Natural killer cell (primary cell): ENCODE measurements at regions not wholly inside any gene's neighbourhood (a gene's known extent, or its start where the extent isn't known, plus 50 kb on each side); places are given as distances from the start of the nearest gene placed in this dataset.

ENCODE experiments used
- ATAC-seq, 3 donors: fragments of 150-1000 bp in 2 of 3; fragments of 200-7000 bp in 1 of 3; cut with Tn5 transposase; 1 replicate in 1 of 3; 2 replicates in 2 of 3; pipeline ENCODE4 v1.10.0; 2021; ENCODE audit warnings: mild to moderate bottlenecking in 2 of 3, moderate library complexity in 2 of 3
- DNase-seq, 2 donors: peaks; one replicate each; pipeline versions ENCODE4 v3.0.0 to v3.0.0-alpha.2; 2013 to 2021; ENCODE audit warnings: mixed read lengths in 1 of 2
- H3K27ac ChIP-seq: one replicate; pipeline ENCODE4 v1.5.1; 2013; ENCODE audit warnings: mild to moderate bottlenecking, low read length
- H3K27me3 ChIP-seq: one replicate; pipeline ENCODE4 v1.6.1; 2013; ENCODE audit warnings: low read length; ENCODE audit not compliant: control insufficient read depth, insufficient read depth
- H3K36me3 ChIP-seq: one replicate; pipeline ENCODE4 v1.6.1; 2013; ENCODE audit warnings: low read length; ENCODE audit not compliant: control insufficient read depth, insufficient read depth
- H3K4me1 ChIP-seq: one replicate; pipeline ENCODE4 v1.6.1; 2013; ENCODE audit warnings: low read length; ENCODE audit not compliant: control insufficient read depth, insufficient read depth
- H3K4me3 ChIP-seq: one replicate; pipeline ENCODE4 v1.5.1; 2013; ENCODE audit warnings: low read length
- H3K9me3 ChIP-seq: one replicate; pipeline ENCODE4 v1.6.1; 2013; ENCODE audit warnings: low read length; ENCODE audit not compliant: control insufficient read depth, insufficient read depth
- H3K27ac Mint-ChIP-seq, 2 donors: one replicate each; pipeline ENCODE4 v1.8.0; 2022; ENCODE audit warnings: mild to moderate bottlenecking in 2 of 2, mixed read lengths in 2 of 2, moderate library complexity in 1 of 2
- H3K27me3 Mint-ChIP-seq, 2 donors: one replicate each; pipeline ENCODE4 v1.8.0; 2022; ENCODE audit warnings: low read depth in 2 of 2, mixed read lengths in 2 of 2
- H3K36me3 Mint-ChIP-seq: one replicate; pipeline ENCODE4 v1.8.0; 2022; ENCODE audit warnings: mixed read lengths
- H3K4me1 Mint-ChIP-seq, 2 donors: one replicate each; pipeline ENCODE4 v1.8.0; 2022; ENCODE audit warnings: mixed read lengths in 2 of 2
- H3K4me3 Mint-ChIP-seq: one replicate; pipeline ENCODE4 v1.8.0; 2022; ENCODE audit warnings: mild to moderate bottlenecking, moderate library complexity, mixed read lengths
- H3K9me3 Mint-ChIP-seq, 2 donors: one replicate each; pipeline ENCODE4 v1.8.0; 2022; ENCODE audit warnings: mixed read lengths in 2 of 2
- WGBS: methylation state at CpG from one replicate; pipeline ENCODE4 v1.1.7; 2013; ENCODE audit warnings: missing lambda C conversion rate; ENCODE audit not compliant: insufficient coverage; 5-methylcytosine and 5-hydroxymethylcytosine counted together
- intact Hi-C: fragments of 100-400 bp; cut with micrococcal nuclease; formaldehyde crosslinking; loops from one replicate; pipeline ENCODE4 v1.14.2; 2022
- TF ChIP-seq, protein P1 (sequence below): fragments of 200-600 bp; IDR thresholded peaks from one replicate; pipeline ENCODE4 v1.8.0; 2022; ENCODE audit warnings: antibody characterized with exemption

DNA sequence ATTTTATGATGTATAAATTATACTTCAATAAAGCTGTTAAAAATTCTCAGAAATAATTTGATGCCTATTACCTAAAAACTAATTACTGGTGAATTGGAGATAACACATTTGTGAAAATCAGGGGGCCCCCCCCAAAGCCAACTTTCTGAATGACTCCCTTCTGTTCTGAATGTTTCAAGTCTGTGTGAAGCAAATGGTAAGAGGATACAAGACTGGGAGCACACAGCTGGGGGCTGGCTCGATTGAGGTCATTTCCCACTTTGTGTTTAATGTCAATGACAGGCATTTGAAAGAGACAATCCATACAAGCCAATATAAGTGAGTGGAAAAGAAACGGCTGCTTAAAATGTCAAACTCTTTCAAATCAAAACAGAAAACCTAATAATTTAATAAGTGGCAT, 155.8 kb downstream of the SH2D1A start:
- Histone ChIP-seq H3K27ac (no peak overlapping the region), H3K27me3 (no peaks in the 10 kb centered on the region), H3K9me3 (no peaks in the 10 kb centered on the region), H3K4me3 (no peak overlapping the region), H3K36me3 (no peaks in the 10 kb centered on the region), H3K4me1 (no peaks in the 10 kb centered on the region)
- DNase-seq (no peak), ATAC-seq (no peak)
- intact Hi-C loops, result no loop called here
- Mint-ChIP-seq H3K4me3 (no peak overlapping the region), H3K4me1 (no peaks in the 10 kb centered on the region), H3K9me3 (no peaks in the 10 kb centered on the region), H3K36me3 (no peaks in the 10 kb centered on the region), H3K27me3 (no peaks in the 10 kb centered on the region), H3K27ac (no peak overlapping the region)
- no CpG with 5 or more reads among the region's 2 CpGs for WGBS
- TF ChIP-seq, protein P1, sequence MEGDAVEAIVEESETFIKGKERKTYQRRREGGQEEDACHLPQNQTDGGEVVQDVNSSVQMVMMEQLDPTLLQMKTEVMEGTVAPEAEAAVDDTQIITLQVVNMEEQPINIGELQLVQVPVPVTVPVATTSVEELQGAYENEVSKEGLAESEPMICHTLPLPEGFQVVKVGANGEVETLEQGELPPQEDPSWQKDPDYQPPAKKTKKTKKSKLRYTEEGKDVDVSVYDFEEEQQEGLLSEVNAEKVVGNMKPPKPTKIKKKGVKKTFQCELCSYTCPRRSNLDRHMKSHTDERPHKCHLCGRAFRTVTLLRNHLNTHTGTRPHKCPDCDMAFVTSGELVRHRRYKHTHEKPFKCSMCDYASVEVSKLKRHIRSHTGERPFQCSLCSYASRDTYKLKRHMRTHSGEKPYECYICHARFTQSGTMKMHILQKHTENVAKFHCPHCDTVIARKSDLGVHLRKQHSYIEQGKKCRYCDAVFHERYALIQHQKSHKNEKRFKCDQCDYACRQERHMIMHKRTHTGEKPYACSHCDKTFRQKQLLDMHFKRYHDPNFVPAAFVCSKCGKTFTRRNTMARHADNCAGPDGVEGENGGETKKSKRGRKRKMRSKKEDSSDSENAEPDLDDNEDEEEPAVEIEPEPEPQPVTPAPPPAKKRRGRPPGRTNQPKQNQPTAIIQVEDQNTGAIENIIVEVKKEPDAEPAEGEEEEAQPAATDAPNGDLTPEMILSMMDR, result no peak

DNA sequence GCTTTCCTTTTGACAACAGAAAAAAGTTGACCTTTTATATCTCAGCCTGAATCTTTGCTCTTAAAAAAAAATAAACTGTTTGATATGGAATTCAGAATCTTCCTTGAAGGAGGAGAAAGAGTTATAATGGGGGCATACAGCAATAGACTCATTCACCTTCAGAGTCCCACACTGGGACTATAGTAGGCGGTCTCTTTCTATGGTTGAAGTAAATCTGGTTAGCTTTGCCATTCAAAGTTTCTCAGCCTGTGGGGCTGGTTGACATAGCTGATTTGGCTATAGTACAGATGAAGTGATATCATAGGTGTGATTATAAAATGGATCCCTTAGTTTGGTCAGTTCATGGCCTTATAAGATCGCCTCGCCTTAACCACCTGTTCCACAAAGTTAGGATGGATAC, 156.2 kb downstream of the SH2D1A start:
- intact Hi-C loops, result no loop called here
- H3K9me3 ChIP-seq, result no peaks in the 10 kb centered on the region
- H3K27ac ChIP-seq, result no peak overlapping the region
- H3K4me1 ChIP-seq, result no peaks in the 10 kb centered on the region
- H3K4me3 ChIP-seq, result no peak overlapping the region
- H3K36me3 ChIP-seq, result no peaks in the 10 kb centered on the region
- Mint-ChIP-seq H3K4me3 (no peak overlapping the region), H3K4me1 (no peaks in the 10 kb centered on the region), H3K36me3 (no peaks in the 10 kb centered on the region), H3K27me3 (no peaks in the 10 kb centered on the region), H3K27ac (no peak overlapping the region), H3K9me3 (no peaks in the 10 kb centered on the region)
- TF ChIP-seq, protein P1, result no peak
- WGBS, result no CpG with 5 or more reads among the region's 3 CpGs
- ATAC-seq (no peak), DNase-seq (no peak)
- H3K27me3 ChIP-seq, result no peaks in the 10 kb centered on the region

DNA sequence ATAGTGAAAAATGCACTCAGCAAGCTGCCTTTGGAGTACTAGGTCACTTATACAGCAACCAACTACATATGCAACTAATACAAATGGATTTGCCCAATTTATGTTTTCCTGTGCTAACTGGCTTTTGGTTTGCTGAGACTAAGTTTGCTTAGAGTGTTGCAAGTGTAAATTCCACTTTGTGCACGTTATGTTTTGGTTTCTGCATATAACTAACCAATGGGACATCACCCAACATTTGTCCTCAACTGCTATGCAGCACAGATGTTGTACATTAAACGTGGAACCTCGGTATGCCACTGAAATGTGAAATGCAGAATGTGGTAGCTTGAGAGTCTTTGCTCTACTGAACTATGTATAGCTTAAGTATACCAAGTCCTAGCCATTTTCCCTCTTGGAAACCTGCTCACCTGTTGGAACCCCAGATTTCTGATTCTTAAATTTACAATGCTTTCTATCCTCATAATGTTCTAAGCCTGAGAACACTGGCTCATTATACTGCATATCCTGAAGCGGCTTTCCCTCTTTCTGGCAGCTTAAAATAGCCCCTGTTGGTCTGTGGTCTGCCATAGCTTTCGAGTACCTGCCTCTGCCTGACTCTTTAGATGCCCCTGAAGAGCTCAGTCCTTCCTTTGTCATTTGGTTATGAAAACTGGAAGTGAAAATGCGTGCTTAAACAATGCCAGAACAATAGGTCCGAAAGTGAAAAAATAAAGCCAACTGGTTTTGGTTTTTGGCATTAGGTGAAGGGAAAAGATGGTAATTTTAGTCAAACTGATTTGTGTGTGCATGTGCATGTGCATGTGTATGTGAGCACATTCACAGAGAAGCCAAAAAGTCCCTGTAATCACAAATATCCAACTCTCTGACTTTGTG, 158.0 kb downstream of the SH2D1A start:
- no peaks in the 10 kb centered on the region for H3K27me3 ChIP-seq
- intact Hi-C loops, result no loop called here
- no peaks in the 10 kb centered on the region for H3K9me3 ChIP-seq
- WGBS, result 60% methylated on average over 4 of the region's 7 CpGs
- H3K27ac ChIP-seq, result no peak overlapping the region
- H3K4me1 ChIP-seq, result no peaks in the 10 kb centered on the region
- no peak overlapping the region for H3K4me3 Mint-ChIP-seq
- no peak for ATAC-seq
- no peaks in the 10 kb centered on the region for H3K36me3 Mint-ChIP-seq
- H3K36me3 ChIP-seq, result no peaks in the 10 kb centered on the region
- no peak overlapping the region for H3K4me3 ChIP-seq
- H3K27me3 Mint-ChIP-seq, result no peaks in the 10 kb centered on the region
- TF ChIP-seq, protein P1, result no peak
- H3K9me3 Mint-ChIP-seq, result no peaks in the 10 kb centered on the region
- H3K4me1 Mint-ChIP-seq, result no peaks in the 10 kb centered on the region
- no peak for DNase-seq
- H3K27ac Mint-ChIP-seq, result no peak overlapping the region

DNA sequence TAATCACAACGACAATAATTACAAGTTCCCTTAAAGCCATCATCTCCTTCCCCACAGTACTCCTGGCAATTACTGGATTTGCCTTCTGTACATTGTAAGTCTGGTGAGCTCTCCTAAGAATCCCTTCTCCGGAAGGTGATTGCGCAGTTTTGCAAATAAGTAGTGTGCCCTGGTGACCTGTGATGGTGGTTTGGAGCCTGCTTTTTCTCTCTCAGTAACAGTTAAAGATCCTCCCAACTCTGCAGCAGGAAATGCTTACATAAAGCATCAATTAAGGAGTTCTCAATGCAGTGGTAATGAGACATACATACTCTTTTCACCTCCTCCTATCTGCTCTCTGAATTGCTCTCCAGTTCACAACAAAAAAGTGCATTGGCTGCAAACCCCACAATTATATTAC, 159.7 kb downstream of the SH2D1A start:
- 82% methylated on average over 1 of the region's 3 CpGs for WGBS
- H3K36me3 Mint-ChIP-seq, result no peaks in the 10 kb centered on the region
- TF ChIP-seq, protein P1, result no peak
- Histone ChIP-seq H3K27me3 (no peaks in the 10 kb centered on the region), H3K27ac (no peak overlapping the region), H3K4me3 (no peak overlapping the region), H3K9me3 (no peaks in the 10 kb centered on the region), H3K36me3 (no peaks in the 10 kb centered on the region), H3K4me1 (no peaks in the 10 kb centered on the region)
- no peak overlapping the region for H3K4me3 Mint-ChIP-seq
- no peak for ATAC-seq
- no peaks in the 10 kb centered on the region for H3K9me3 Mint-ChIP-seq
- H3K27ac Mint-ChIP-seq, result no peak overlapping the region
- H3K27me3 Mint-ChIP-seq, result no peaks in the 10 kb centered on the region
- no peaks in the 10 kb centered on the region for H3K4me1 Mint-ChIP-seq
- no peak for DNase-seq
- intact Hi-C loops, result no loop called here
